ENCODE measurements at regions not wholly inside any gene's neighbourhood (a gene's known extent, or its start where the extent isn't known, plus 50 kb on each side); places are given as distances from the start of the nearest gene placed in this dataset.
"Not testable (repeated sequence)": the region's sequence is repeated elsewhere in the genome, so short reads cannot be mapped to it uniquely, and the experiment has no call there.

- Histone ChIP-seq H3K4me1 (ENCODE audit: control insufficient read depth, insufficient read depth, low read length, poor library complexity, severe bottlenecking) (no peaks in the 10 kb centered on the region), H3K36me3 (ENCODE audit: control insufficient read depth, insufficient read depth, low read length) (no peaks in the 10 kb centered on the region), H3K27me3 (ENCODE audit: control insufficient read depth, insufficient read depth, low read length) (peaks cover 2% of the 10 kb centered on the region), H3K27ac (ENCODE audit: insufficient read depth, low read length, poor library complexity, severe bottlenecking) (no peak overlapping the region), H3K4me3 (ENCODE audit: low read depth, low read length) (no peak overlapping the region), H3K9me3 (ENCODE audit: control insufficient read depth in 2 of 2, low read length in 2 of 2) (no peaks in the 10 kb centered on the region)
- H3K9me3 Mint-ChIP-seq = peaks cover 0 to 11% (median 0%) of the 10 kb centered on the region in 7 donors
- no peaks in the 10 kb centered on the region for H3K4me1 Mint-ChIP-seq
- H3K27ac Mint-ChIP-seq = no peak overlapping the region
- H3K4me3 Mint-ChIP-seq = no peak overlapping the region
- ATAC-seq (ENCODE audit: low read depth in 2 of 2) (no peak), DNase-seq (no peak)
- H3K27me3 Mint-ChIP-seq = peaks cover 19% of the 10 kb centered on the region
- no peaks in the 10 kb centered on the region for H3K36me3 Mint-ChIP-seq
Measured at GRCh38 chr10:62958980-62959379, 142.8 kb upstream of the EGR2 start.

- DNase-seq = no peak
- Histone ChIP-seq H3K27me3 (ENCODE audit: control insufficient read depth, insufficient read depth, low read length) (no peaks in the 10 kb centered on the region), H3K9me3 (ENCODE audit: control insufficient read depth in 2 of 2, low read length in 2 of 2) (no peaks in the 10 kb centered on the region), H3K4me1 (ENCODE audit: control insufficient read depth, insufficient read depth, low read length, poor library complexity, severe bottlenecking) (no peaks in the 10 kb centered on the region), H3K36me3 (ENCODE audit: control insufficient read depth, insufficient read depth, low read length) (no peaks in the 10 kb centered on the region), H3K4me3 (ENCODE audit: low read depth, low read length) (no peak overlapping the region), H3K27ac (ENCODE audit: insufficient read depth, low read length, poor library complexity, severe bottlenecking) (no peak overlapping the region)
- no peak for ATAC-seq (ENCODE audit: low read depth in 2 of 2)
- Mint-ChIP-seq H3K4me1 (no peaks in the 10 kb centered on the region), H3K36me3 (no peaks in the 10 kb centered on the region), H3K27me3 (peaks cover 12% of the 10 kb centered on the region), H3K27ac (no peak overlapping the region), H3K9me3 (peaks cover 0 to 5% (median 0%) of the 10 kb centered on the region in 7 donors), H3K4me3 (no peak overlapping the region)
Measured at GRCh38 chr10:62946278-62946677, 130.1 kb upstream of the EGR2 start.

GRCh38 chr10:62939698-62940097 is 123.5 kb upstream of the EGR2 start:
- DNase-seq (no peak), ATAC-seq (ENCODE audit: low read depth in 2 of 2) (no peak)
- peaks cover 0 to 2% (median 0%) of the 10 kb centered on the region in 7 donors for H3K9me3 Mint-ChIP-seq
- Histone ChIP-seq H3K9me3 (ENCODE audit: control insufficient read depth in 2 of 2, low read length in 2 of 2) (no peaks in the 10 kb centered on the region), H3K4me1 (ENCODE audit: control insufficient read depth, insufficient read depth, low read length, poor library complexity, severe bottlenecking) (no peaks in the 10 kb centered on the region), H3K36me3 (ENCODE audit: control insufficient read depth, insufficient read depth, low read length) (no peaks in the 10 kb centered on the region), H3K27ac (ENCODE audit: insufficient read depth, low read length, poor library complexity, severe bottlenecking) (no peak overlapping the region), H3K27me3 (ENCODE audit: control insufficient read depth, insufficient read depth, low read length) (peaks cover 10% of the 10 kb centered on the region), H3K4me3 (ENCODE audit: low read depth, low read length) (no peak overlapping the region)
- H3K4me1 Mint-ChIP-seq = no peaks in the 10 kb centered on the region
- no peaks in the 10 kb centered on the region for H3K36me3 Mint-ChIP-seq
- peaks cover 36% of the 10 kb centered on the region for H3K27me3 Mint-ChIP-seq
- no peak overlapping the region for H3K27ac Mint-ChIP-seq
- H3K4me3 Mint-ChIP-seq = no peak overlapping the region

GRCh38 chr10:62938672-62939071 is 122.5 kb upstream of the EGR2 start:
- no peak for ATAC-seq (ENCODE audit: low read depth in 2 of 2)
- no peak for DNase-seq
- Histone ChIP-seq H3K9me3 (ENCODE audit: control insufficient read depth in 2 of 2, low read length in 2 of 2) (no peaks in the 10 kb centered on the region), H3K36me3 (ENCODE audit: control insufficient read depth, insufficient read depth, low read length) (no peaks in the 10 kb centered on the region), H3K4me1 (ENCODE audit: control insufficient read depth, insufficient read depth, low read length, poor library complexity, severe bottlenecking) (no peaks in the 10 kb centered on the region), H3K27ac (ENCODE audit: insufficient read depth, low read length, poor library complexity, severe bottlenecking) (no peak overlapping the region), H3K4me3 (ENCODE audit: low read depth, low read length) (no peak overlapping the region), H3K27me3 (ENCODE audit: control insufficient read depth, insufficient read depth, low read length) (peaks cover 10% of the 10 kb centered on the region)
- Mint-ChIP-seq H3K9me3 (peaks cover 0 to 2% (median 0%) of the 10 kb centered on the region in 7 donors), H3K27me3 (peaks cover 41% of the 10 kb centered on the region), H3K36me3 (no peaks in the 10 kb centered on the region), H3K4me3 (no peak overlapping the region), H3K4me1 (no peaks in the 10 kb centered on the region), H3K27ac (no peak overlapping the region)

- Mint-ChIP-seq H3K27ac (no peak overlapping the region), H3K9me3 (peaks cover 0 to 2% (median 0%) of the 10 kb centered on the region in 7 donors), H3K36me3 (no peaks in the 10 kb centered on the region), H3K4me1 (no peaks in the 10 kb centered on the region), H3K4me3 (no peak overlapping the region), H3K27me3 (peaks cover 50% of the 10 kb centered on the region)
- H3K9me3 ChIP-seq (ENCODE audit: control insufficient read depth in 2 of 2, low read length in 2 of 2) = no peaks in the 10 kb centered on the region
- no peaks in the 10 kb centered on the region for H3K36me3 ChIP-seq (ENCODE audit: control insufficient read depth, insufficient read depth, low read length)
- H3K27me3 ChIP-seq (ENCODE audit: control insufficient read depth, insufficient read depth, low read length) = peaks cover 11% of the 10 kb centered on the region
- H3K4me3 ChIP-seq (ENCODE audit: low read depth, low read length) = no peak overlapping the region
- no peak overlapping the region for H3K27ac ChIP-seq (ENCODE audit: insufficient read depth, low read length, poor library complexity, severe bottlenecking)
- DNase-seq = no peak
- H3K4me1 ChIP-seq (ENCODE audit: control insufficient read depth, insufficient read depth, low read length, poor library complexity, severe bottlenecking) = no peaks in the 10 kb centered on the region
- no peak for ATAC-seq (ENCODE audit: low read depth in 2 of 2)
Measured at GRCh38 chr10:62937674-62938073, 121.5 kb upstream of the EGR2 start.

GRCh38 chr10:62935022-62935421 is 118.9 kb upstream of the EGR2 start:
- Mint-ChIP-seq H3K36me3 (no peaks in the 10 kb centered on the region), H3K4me1 (no peaks in the 10 kb centered on the region), H3K27ac (no peak overlapping the region)

GRCh38 chr10:62934258-62934657 is 118.1 kb upstream of the EGR2 start:
- peaks cover 0 to 2% (median 0%) of the 10 kb centered on the region in 7 donors for H3K9me3 Mint-ChIP-seq
- no peak overlapping the region for H3K4me3 Mint-ChIP-seq
- Histone ChIP-seq H3K9me3 (ENCODE audit: control insufficient read depth in 2 of 2, low read length in 2 of 2) (no peaks in the 10 kb centered on the region), H3K36me3 (ENCODE audit: control insufficient read depth, insufficient read depth, low read length) (no peaks in the 10 kb centered on the region), H3K27me3 (ENCODE audit: control insufficient read depth, insufficient read depth, low read length) (peaks cover 11% of the 10 kb centered on the region), H3K4me1 (ENCODE audit: control insufficient read depth, insufficient read depth, low read length, poor library complexity, severe bottlenecking) (no peaks in the 10 kb centered on the region), H3K4me3 (ENCODE audit: low read depth, low read length) (no peak overlapping the region), H3K27ac (ENCODE audit: insufficient read depth, low read length, poor library complexity, severe bottlenecking) (no peak overlapping the region)
- ATAC-seq (ENCODE audit: low read depth in 2 of 2) = no peak
- H3K27ac Mint-ChIP-seq = no peak overlapping the region
- peaks cover 27% of the 10 kb centered on the region for H3K27me3 Mint-ChIP-seq
- DNase-seq = no peak
- H3K4me1 Mint-ChIP-seq = no peaks in the 10 kb centered on the region
- H3K36me3 Mint-ChIP-seq = no peaks in the 10 kb centered on the region

More at GRCh38 chr10:62935022-62935421, 118.9 kb upstream of the EGR2 start:
- H3K9me3 ChIP-seq (ENCODE audit: control insufficient read depth in 2 of 2, low read length in 2 of 2) = no peaks in the 10 kb centered on the region
- Mint-ChIP-seq H3K27me3 (peaks cover 33% of the 10 kb centered on the region), H3K9me3 (peaks cover 0 to 2% (median 0%) of the 10 kb centered on the region in 7 donors), H3K4me3 (no peak overlapping the region)
- peaks cover 11% of the 10 kb centered on the region for H3K27me3 ChIP-seq (ENCODE audit: control insufficient read depth, insufficient read depth, low read length)
- no peaks in the 10 kb centered on the region for H3K36me3 ChIP-seq (ENCODE audit: control insufficient read depth, insufficient read depth, low read length)
- no peaks in the 10 kb centered on the region for H3K4me1 ChIP-seq (ENCODE audit: control insufficient read depth, insufficient read depth, low read length, poor library complexity, severe bottlenecking)
- H3K27ac ChIP-seq (ENCODE audit: insufficient read depth, low read length, poor library complexity, severe bottlenecking) = no peak overlapping the region
- H3K4me3 ChIP-seq (ENCODE audit: low read depth, low read length) = no peak overlapping the region
- no peak for DNase-seq
- ATAC-seq (ENCODE audit: low read depth in 2 of 2) = no peak

GRCh38 chr10:62928763-62929162 is 112.6 kb upstream of the EGR2 start:
- H3K9me3 ChIP-seq (ENCODE audit: control insufficient read depth in 2 of 2, low read length in 2 of 2); H3K27me3 ChIP-seq (ENCODE audit: control insufficient read depth, insufficient read depth, low read length); H3K4me3 ChIP-seq (ENCODE audit: low read depth, low read length); ATAC-seq (ENCODE audit: low read depth in 2 of 2); H3K27ac ChIP-seq (ENCODE audit: insufficient read depth, low read length, poor library complexity, severe bottlenecking); DNase-seq; H3K27ac Mint-ChIP-seq; H3K36me3 Mint-ChIP-seq; H3K36me3 ChIP-seq (ENCODE audit: control insufficient read depth, insufficient read depth, low read length); H3K4me1 Mint-ChIP-seq; H3K4me1 ChIP-seq (ENCODE audit: control insufficient read depth, insufficient read depth, low read length, poor library complexity, severe bottlenecking); H3K9me3 Mint-ChIP-seq; H3K4me3 Mint-ChIP-seq: not testable (repeated sequence)
- H3K27me3 Mint-ChIP-seq = peaks cover 10% of the 10 kb centered on the region
